Epithelial cell of proximal tubule (primary cell): ENCODE measurements at regions not wholly inside any gene's neighbourhood (a gene's known extent, or its start where the extent isn't known, plus 50 kb on each side); places are given as distances from the start of the nearest gene placed in this dataset.

Experiments
- DNase-seq: peaks from one replicate; pipeline ENCODE4 v3.0.0-alpha.2; 2011; ENCODE audit warnings: low read depth
- H3K4me3 ChIP-seq: 2 replicates; pipeline ENCODE4 v1.5.1; 2011; ENCODE audit warnings: low read depth, mild to moderate bottlenecking, low read length
- TF ChIP-seq, protein P1 (sequence below): conservative IDR thresholded peaks from 2 replicates; pipeline ENCODE4 v1.5.1; 2012; ENCODE audit warnings: low read depth, mild to moderate bottlenecking, low read length

DNA sequence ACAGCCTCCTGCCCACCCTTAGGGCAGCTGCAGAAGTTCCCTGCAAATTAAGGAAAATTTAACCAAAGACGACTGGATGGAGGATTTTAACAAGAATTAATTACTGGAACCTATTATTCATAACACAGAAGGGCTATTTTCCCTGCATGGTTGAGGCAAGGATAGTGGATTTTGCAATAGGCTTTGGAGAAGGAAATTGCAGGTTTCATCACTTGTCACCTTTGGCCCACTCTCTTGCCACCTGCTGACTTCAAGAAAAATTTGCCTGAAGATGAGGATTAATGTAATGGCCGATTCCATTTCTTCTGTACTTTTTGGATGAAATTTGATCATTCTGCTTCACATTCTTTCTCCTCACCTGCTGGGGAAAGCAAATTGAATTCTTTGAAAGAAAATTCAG, 261.7 kb downstream of the FGF9 start:
- H3K4me3 ChIP-seq: no peak overlapping the region
- TF ChIP-seq, protein P1, sequence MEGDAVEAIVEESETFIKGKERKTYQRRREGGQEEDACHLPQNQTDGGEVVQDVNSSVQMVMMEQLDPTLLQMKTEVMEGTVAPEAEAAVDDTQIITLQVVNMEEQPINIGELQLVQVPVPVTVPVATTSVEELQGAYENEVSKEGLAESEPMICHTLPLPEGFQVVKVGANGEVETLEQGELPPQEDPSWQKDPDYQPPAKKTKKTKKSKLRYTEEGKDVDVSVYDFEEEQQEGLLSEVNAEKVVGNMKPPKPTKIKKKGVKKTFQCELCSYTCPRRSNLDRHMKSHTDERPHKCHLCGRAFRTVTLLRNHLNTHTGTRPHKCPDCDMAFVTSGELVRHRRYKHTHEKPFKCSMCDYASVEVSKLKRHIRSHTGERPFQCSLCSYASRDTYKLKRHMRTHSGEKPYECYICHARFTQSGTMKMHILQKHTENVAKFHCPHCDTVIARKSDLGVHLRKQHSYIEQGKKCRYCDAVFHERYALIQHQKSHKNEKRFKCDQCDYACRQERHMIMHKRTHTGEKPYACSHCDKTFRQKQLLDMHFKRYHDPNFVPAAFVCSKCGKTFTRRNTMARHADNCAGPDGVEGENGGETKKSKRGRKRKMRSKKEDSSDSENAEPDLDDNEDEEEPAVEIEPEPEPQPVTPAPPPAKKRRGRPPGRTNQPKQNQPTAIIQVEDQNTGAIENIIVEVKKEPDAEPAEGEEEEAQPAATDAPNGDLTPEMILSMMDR: no peak
- no peak for DNase-seq

DNA sequence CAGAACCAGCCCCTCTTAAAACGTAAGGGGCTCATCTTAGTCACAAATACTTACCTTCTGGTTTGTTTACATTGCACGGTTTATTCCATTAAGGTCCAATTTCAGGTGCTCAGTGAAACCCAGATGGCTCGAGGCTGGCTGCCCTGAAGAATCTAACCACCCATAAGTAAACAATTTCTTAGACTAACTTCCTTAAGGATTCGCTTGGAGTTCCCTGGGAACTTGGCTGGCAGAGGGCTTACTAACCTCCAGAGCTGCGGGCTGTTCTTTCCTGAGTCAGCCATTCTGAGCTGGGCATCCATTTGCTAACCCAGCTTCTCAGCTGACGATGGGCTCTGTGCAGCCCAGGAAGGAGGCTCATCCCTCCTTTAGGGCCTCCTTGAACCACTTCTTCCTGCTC, 262.1 kb downstream of the FGF9 start:
- no peak overlapping the region for H3K4me3 ChIP-seq
- no peak for DNase-seq
- TF ChIP-seq, protein P1: no peak

DNA sequence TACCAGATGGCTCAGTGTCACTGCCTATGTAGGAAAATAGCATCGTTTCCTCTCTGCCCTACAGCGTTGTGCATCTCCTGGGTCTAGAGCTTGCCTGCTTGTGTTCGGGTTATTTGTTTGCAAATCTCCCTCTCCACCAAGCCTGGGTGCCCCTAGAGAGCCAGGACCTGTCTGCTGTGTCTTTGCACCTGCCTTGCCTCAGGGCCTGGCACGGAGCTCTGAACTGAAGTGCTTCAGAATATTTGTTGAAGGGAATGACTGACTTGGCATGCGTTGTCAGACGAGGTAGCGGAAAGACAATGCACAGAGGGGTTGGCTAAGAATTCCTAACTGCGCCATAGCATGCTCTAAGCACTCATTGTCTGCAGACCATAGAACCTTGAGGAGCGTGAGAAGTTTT, 263.4 kb downstream of the FGF9 start:
- DNase-seq: no peak
- no peak overlapping the region for H3K4me3 ChIP-seq
- TF ChIP-seq, protein P1: no peak

DNA sequence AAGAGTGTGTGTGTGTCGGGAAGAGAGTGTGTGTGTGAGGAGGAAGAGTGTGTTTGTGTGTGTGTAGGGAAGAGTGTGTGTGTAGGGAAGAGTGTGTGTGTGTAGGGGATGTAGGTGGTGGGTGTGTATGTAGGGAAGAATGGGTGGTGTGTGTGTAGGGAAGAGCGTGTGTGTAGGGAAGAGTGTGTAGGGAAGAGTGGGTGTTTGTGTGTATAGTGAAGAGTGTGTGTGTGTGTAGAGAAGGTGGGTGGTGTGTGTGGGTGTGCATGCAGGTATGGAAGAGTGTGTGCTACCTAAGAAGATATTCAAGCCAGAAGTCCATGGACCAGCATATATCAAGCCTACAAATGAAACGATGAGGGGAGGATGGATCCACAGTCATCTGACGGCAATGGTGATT, 265.8 kb downstream of the FGF9 start:
- H3K4me3 ChIP-seq: no peak overlapping the region
- TF ChIP-seq, protein P1: no peak
- no peak for DNase-seq

DNA sequence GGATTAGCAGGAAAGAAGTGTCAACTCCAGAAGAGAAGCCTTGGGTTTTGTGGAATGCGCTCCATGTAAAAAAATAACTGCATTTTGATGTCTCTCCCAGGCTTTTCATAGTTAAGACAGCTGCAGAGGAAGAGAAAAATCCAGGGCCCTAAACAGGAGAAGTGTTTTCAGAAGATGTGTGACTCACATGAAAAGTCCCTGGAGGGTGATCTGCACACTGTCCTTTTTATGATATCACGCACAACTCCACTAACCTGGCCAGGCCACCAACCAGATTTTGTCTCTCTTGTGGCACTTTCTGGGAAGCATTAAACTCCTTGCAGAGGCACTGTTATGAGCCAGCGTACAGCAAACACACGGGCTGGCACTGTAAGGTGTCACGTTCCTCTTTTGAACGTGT, 267.3 kb downstream of the FGF9 start:
- no peak for DNase-seq

DNA sequence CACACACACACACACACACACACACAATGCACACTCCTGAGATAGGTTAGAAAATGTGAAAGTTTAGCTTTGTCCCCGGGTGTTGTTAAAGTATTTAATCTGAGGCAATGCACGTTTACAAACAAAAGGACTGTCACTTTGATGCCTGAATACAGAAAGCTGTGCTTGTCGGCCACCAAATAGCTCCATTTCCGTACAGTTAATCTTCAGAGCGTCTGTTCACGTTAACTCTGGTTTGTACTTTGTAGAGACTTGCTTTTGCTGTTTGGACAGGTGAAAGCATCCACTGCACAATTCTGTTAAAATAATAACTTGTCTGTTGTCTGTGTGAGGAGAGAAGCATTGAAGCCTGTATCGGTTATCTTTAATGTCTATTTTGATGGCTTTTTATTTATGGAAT, 267.8 kb downstream of the FGF9 start:
- no peak for DNase-seq
- TF ChIP-seq, protein P1: no peak
- H3K4me3 ChIP-seq: no peak overlapping the region

More for the DNA sequence above, 267.3 kb downstream of the FGF9 start:
- TF ChIP-seq, protein P1: no peak
- H3K4me3 ChIP-seq: no peak overlapping the region

DNA sequence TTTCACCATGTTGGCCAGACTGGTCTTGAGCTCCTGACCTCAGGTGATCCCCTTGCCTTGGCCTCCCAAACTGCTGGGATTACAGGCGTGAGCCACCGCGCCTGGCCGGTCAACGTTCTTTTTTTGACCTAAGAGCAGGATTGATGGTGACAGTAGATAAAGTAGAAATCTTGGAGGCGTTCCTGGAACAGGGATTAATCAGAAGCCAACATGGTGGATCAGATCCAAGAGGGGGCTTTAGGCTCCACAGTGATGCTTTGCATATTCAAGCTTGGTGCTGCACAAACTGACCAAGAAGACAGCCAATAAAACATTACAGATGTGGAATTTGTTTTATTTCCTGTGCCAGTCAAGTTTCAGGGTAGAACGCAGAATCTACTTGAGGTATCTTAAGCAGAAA, 271.2 kb downstream of the FGF9 start:
- TF ChIP-seq, protein P1: no peak
- no peak for DNase-seq
- no peak overlapping the region for H3K4me3 ChIP-seq
